ENCODE measurements at regions not wholly inside any gene's neighbourhood (a gene's known extent, or its start where the extent isn't known, plus 50 kb on each side); places are given as distances from the start of the nearest gene placed in this dataset.
"Not testable (repeated sequence)": the region's sequence is repeated elsewhere in the genome, so short reads cannot be mapped to it uniquely, and the experiment has no call there.

DNA sequence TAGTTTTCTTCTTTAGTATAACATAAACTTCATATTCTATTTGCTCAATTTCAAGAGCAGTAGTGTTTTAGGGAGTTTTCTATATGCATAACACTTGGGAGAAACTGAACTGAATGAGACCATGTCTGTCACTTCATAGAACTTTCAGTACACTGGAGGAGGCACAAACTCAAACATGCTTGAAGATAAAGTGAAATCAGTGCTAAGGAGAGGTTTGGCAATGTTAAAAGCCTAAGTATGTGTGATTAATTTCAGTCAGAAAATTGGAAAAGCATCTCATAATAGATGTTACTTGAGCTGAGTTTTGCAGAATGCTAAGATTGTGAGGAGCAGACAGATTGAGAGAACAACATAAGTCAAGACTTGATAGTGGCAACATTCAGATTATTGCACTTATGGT lies 411.2 kb upstream of the HS3ST1 start:
- DNase-seq (ENCODE audit: low read depth): no peak

DNA sequence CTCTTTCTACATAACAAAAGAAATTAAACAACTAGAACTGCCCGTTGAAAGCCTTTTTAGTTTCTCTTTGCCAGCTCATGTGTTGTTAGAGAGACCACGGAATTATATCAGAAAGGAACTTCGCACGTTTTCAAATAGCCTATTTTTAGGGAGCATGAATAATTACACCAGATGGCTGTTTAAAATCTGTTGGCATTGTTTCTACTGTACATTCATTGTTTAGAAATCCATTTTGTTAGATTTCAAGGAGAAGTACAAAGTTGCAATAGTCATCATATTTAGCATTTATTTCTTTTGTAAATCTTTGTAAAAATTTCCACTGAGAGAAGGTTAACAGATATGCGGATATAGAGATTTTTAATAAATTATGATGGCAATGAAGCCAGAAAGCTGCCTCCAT lies 403.0 kb upstream of the HS3ST1 start:
- DNase-seq (ENCODE audit: low read depth): no peak

DNA sequence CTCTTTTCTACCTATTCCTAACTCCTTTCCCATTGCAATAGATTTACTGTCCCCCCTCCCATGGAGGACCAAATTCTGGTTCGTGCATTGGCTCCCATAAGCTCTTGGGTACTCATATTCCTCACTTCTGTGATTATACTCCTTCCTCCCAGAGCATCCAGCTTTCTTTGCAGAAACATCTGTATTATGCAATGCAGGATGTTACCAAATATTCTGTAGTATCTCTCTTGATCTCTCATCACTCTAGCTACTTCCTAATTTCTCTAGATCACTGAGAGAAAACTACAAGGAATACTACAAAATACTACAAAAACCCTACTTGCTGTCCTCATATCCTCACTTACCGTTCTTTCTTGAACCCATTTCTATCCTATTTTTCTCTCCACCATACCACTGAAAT lies 395.9 kb upstream of the HS3ST1 start:
- DNase-seq (ENCODE audit: low read depth): no peak

DNA sequence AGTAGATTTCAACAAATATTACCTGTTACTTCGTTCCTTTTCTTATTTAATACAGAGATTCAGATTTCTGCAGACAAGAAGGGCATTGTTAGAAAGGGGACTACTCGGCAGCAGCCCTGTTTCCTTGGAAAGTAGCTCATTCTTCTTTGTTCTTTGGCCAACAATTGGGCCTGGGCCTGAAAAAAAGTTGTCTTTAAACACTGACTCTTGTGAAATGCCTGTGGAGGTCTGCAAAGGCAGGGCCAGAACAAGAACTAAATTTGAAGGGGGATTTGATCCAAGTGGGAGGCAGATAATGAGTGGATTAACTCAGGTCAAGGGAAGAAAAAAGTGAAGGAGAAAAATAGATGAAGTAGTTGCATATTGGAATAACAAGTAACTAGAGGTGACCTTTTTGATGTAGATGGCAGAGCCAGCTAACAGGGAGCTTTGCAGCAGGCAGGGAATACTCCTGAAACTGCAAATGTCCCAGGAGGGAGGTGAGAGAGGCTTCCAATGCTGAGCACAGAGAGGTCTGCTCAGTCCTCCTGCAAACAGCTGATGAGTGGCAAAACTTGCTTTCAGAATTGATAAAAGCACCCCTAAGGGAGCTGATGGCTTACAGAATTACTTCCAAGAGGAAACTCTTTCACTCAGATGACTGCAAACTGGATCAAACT lies 393.2 kb upstream of the HS3ST1 start:
- no peak for DNase-seq (ENCODE audit: low read depth)

DNA sequence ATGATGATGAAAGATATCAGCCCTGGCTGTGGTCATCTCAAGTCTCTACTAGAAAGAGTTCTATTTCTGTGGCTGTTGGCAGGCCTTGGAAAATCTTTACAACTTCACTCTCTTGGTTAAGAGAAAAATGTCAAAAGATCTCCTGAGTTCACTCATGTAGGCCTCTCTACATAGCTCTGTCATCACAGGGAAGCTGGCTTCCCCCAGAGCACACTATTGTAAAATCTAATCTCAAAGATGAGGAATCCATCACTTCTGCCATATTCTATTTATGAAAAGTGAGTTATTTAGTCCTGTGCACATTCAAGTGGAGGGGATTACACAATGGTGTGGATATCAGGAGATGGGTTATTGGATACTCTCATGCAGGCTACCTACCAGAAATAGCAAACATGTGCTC lies 388.4 kb upstream of the HS3ST1 start:
- DNase-seq (ENCODE audit: low read depth): no peak

DNA sequence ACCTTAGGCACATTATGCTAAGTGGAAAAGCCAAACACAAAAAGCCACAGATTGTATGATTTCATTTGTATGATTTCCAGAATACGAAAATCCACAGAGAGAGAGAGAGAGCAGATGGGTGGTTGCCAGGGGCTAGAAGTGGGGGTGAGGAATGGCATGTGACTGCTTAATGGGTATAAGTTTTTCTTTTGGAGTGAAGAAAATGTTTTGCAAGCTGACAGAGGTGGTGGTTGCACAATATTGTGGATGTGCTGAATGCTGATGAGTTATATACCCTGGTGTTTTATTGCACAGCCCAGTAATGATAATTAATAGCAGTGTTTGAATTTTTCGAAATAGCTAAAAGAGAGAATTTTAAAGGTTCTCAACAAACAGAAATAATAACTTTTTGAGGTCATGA lies 386.1 kb upstream of the HS3ST1 start:
- DNase-seq (ENCODE audit: low read depth): no peak

DNA sequence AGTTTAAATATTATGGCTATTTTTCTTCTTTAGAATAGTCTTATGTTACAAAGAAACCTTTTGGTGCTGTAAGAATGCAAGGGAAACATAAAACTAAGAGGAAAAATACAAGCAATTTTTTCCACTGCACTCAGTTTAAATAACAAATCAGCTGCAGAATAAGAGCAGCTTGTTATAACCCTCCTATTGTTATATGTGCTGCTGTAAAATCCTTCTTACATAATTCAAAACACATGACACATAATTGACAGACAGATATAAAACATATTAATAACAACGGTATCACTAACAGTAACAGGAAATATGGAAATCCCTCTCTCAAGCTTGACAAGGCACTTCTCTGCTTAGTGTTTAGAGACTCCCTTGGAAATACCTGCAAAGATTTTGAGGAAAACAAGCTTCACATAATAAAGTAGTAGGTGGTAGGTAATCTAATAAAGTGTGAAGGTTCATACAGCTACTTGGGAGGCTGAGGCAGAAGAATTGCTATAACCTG lies 385.3 kb upstream of the HS3ST1 start:
- DNase-seq (ENCODE audit: low read depth): no peak

DNA sequence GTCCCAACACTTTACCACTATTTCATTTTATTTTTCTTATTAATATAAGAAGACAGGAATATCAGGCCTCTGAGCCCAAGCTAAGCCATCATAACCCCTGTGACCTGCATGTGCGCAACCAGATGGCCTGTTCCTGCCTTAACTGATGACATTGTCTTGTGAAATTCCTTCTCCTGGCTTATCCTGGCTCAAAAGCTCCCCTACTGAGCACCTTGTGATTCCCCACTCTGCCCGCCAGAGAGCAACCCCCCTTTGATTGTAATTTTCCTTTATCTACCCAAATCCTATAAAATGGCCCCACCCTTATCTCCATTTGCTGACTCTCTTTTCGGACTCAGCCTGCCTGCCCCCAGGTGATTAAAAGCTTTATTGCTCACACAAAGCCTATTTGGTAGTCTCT lies 382.8 kb upstream of the HS3ST1 start:
- not testable (repeated sequence) for DNase-seq (ENCODE audit: low read depth)

DNA sequence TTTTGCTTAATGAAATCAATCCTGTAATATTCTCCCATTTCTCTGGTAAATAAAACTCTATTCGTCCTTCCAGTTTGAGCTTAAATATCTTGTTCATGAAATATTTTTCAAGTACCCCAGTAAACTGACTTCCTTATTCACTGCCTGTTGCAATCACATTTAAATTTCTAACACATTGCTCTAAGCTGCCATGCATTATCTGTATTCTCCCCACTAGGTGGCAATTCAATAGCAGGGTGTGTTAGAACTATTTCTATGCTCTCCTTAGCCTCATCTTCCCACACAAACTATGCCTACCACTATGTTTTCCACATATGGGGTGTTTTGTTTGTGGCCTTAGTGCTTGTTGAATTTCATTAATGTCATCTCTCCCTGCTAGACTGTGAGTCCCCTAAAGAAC lies 377.1 kb upstream of the HS3ST1 start:
- no peak for DNase-seq (ENCODE audit: low read depth)

DNA sequence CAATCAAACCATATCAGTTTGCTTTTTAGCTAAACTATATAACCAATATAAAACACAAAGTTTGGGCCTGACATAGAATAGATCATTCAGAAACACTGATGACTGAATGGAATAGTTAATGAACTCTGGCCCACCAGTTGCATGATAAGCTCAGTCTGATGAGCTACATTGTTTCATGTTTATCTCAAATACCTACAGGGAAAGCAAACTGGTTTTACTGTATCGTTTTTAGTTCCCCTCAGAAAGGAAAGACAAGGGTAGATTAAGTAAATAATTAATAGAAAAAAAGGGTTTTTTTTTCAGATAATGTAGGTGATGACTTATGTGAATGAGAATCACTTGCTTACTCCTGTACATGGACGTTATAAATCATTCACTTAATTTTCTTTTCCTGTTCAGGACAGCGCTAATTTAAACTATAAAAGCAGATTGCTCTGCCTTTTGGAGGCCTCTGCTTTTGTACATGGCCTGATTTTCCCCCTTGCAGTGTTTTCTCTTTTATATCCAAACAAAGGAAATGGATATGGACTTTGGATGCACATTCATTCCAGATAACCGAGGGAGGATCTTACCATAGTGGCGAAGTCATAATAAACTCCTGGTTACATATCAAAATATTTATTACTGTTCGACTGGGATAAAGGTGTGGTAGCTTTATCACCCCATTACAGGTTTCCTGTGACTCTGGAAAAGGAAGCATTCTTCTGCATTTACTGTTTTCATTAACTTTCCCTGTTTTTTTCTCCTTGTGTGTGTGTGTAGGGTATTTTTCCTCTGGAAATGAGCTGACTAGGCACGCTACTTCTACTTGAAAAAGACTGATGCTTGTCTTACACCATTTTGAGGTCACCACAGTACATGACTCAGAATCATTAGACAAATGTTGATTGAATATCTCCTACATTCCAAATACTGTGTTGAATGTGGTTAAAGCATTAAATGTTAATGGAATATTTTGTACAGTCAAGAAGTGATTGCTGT lies 373.1 kb upstream of the HS3ST1 start:
- no peak for DNase-seq (ENCODE audit: low read depth)

DNA sequence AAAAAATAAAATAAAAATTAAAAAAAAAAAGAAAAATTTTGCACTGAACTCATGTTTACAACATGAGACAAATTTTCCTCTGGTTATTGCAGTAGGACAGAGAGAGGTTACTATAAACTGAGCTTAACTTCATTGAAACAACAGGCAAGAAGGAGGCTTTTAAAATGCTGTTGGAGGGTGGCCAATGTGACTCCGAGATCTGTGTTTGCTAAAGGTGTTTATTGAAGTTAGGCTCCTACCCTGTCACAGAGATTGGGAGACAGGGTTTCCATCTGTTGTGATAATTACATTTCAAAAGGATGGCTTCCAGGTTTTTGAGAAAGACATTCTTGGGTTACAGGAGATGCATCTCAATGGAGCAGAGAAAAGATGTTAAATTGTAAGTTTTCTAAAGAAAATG lies 370.5 kb upstream of the HS3ST1 start:
- no peak for DNase-seq (ENCODE audit: low read depth)

DNA sequence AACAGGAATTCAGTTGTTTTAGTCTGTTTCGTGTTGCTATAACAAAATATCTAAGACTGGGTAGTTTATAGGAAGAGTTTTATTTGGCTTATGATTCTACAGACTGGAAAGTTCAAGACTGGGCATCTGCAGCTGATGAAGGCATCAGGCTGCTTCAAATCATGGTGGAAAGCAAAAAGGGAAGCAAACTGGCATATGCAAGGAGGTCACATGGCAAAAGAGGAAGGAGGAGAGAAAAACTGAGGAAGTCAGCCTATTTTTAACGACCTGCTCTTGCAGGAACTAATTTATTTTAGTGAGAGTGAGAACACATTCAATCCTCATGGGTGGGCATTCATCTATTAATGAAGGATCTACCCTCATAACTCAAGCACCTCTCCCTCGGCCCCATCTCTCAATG lies 363.1 kb upstream of the HS3ST1 start:
- no peak for DNase-seq (ENCODE audit: low read depth)

DNA sequence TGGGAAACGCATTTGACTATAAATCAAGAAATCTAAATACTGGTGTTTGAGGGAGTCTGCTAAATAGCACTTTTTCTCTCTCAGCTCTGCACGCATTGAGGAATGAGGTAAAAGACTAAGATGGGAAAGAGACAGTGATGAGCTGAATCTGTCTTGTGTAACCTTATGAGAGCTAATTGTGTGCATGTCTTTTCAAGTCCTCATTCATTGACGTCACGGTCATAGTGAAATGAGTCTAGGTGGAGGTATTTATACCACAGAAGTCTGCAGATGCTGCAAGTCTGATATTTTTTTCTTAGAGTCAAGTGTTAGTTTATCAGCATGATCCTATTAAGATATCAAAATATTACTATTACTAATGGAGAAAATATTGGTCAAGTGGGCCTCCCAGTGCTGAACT lies 361.5 kb upstream of the HS3ST1 start:
- DNase-seq (ENCODE audit: low read depth): no peak

DNA sequence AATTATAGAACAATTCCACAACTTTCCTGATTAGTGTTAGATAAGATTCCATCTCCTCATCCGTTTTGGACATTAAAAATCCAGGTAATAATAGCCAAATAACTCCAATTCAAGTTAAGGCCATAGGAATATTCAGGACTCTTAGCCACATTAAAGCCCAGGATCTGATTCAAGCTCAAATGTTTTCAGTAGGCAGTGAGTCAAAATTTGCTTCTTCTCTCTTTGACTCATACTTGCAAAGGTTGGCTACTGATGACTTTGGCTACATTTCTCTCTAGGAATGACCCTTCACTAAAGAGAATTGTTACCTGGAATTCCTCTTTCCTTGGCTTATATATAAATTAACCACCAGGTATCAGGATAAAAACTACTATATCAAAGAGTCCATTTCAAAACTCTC lies 354.9 kb upstream of the HS3ST1 start:
- DNase-seq (ENCODE audit: low read depth): no peak

DNA sequence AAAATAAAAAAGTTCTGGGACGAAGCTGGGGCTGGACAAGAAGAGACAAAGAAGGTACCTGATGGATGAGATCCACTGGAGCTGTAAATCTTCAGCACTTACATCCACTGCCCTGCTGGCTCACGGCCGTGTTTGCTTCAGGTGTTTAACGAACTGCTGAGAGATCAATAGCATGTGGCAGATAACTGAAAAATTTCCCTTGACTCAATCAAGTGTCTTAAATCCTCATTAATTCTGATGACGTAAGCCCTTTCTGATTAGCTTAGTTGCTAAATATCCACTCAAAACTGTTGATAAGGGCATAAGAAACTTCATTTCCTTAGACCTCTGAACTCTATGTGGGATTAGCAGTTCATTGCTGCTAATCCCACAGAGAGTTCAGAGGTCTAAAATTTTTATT lies 354.2 kb upstream of the HS3ST1 start:
- no peak for DNase-seq (ENCODE audit: low read depth)

DNA sequence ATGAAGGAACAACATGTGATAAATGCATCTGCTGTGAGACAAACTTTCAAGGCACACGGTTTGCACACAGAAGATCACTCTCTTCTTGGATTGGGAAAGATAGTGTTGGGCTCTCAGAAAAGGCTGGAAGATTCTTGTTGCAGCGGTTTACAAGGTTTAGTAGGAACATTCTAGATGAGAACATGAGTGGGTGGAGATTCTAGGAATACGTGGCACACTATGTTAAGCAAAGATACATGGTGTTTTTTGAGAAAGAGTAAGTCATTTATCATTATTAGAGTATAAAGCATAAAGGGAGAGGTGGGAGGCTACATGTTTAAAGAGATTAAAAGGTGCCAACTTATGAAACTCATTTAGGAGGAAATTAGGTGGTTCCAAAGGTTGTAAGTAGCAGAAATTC lies 348.8 kb upstream of the HS3ST1 start:
- no peak for DNase-seq (ENCODE audit: low read depth)

DNA sequence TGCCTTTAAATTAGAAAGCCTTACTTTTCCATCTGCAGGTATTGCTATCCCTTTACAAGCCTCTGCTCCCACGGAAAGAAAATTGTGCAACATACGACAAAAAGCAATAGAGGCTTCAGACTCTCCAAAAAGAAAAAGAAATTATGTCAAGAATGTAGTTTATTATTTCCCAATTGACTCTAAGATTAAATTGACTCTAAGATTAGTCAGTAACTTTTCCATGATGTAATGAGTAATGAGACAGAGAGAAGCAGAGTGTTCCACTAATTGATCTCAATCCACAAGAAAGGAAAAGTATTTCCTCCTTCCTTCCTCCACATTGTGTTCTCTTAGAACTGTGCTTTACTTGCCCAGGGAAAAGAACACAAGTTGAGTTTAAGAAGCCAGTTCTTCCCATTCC lies 345.7 kb upstream of the HS3ST1 start:
- DNase-seq (ENCODE audit: low read depth): no peak

DNA sequence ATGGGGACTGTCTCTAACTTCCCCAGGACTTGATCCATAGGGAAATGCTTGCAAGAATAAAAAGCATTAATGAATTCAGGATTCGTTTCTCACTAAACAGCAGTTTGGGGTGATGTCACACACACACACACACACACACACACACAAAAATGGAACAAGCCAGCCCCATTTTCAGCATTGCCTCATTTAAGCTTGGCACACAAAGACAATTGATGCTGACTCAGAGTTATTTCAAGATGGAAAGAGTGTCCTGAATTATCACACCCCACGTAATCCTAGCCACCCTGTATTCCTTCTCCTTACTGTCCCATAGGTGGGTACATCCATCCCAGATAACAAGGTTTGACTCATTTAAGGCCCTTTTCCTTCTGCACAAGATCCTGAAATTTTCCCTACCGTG lies 345.1 kb upstream of the HS3ST1 start:
- DNase-seq (ENCODE audit: low read depth): no peak

DNA sequence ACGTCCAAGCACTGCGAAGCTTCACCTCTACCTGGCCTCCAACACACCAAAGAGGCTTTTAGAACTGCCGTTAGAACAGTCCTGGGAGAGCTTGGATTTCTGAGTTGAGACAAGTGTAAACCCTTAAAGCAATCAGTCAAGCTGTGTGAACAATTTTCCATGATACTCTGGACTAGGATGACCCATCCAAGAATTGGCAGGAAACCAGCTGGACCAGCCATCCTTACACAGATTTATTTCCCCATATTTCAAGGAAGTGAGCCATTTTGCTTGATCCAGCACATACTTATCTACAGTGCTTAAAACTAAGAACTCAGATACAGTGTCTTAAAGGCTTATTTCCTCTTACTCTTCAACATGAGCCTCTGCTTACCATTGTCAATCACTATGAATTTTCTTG lies 340.7 kb upstream of the HS3ST1 start:
- no peak for DNase-seq (ENCODE audit: low read depth)

DNA sequence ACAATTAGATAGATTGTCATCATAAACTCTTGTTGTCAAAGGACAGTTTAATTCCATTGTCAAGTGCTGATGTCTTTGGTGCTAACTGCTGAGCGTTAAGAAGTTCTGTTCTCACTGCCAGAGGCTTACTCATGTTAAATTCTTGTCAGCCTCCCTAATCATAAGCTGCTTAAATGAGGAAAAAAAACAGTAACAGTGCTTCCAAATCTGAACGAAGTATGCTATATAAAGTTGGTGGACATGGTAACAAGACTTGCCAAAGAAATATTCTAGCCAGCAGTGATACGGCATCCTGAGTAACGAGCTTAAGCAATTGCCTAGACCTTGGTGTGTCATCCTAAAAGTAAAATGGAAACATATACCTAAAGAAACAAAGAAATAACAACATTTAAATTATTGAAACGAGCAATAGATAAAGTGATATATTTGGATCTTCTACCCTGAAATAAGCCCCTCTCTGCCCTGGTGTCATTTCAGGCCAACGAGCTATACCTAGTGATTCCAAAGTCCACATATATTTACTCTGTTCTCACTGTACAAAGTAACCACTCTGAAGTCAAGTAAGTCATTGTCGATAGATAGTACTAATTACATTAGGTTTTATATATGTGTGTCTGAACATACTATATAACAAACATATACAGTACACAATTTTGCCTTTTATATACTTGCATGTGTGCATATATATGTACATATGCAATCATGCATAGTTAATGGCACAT lies 339.7 kb upstream of the HS3ST1 start:
- no peak for DNase-seq (ENCODE audit: low read depth)

DNA sequence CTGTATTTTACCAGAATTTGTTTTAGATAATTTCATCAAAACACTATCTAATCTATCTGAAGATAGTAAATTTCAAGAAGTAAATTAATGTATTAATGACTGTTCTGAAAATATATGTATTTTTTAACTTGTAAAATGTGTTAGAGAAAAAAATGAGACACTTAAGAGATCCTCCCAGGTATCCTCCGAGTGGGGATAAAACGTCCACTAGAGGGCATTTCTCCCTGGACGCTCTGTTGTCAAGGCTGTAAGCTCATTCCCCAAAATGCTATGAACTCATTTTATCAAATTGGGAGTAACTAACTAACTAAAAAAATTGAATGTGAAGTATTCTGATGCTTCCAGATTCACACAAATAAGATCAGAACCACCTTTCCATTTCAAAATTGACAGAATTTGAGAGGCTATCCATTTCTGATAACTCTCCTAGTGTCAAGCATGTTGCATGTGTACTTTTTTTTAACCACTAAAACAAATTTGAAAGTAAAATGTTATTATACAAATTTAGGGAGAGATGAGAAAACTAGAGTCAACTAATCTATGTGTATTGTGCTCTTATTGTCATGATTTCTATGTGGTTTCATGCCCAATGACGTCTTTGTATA lies 337.3 kb upstream of the HS3ST1 start:
- no peak for DNase-seq (ENCODE audit: low read depth)

DNA sequence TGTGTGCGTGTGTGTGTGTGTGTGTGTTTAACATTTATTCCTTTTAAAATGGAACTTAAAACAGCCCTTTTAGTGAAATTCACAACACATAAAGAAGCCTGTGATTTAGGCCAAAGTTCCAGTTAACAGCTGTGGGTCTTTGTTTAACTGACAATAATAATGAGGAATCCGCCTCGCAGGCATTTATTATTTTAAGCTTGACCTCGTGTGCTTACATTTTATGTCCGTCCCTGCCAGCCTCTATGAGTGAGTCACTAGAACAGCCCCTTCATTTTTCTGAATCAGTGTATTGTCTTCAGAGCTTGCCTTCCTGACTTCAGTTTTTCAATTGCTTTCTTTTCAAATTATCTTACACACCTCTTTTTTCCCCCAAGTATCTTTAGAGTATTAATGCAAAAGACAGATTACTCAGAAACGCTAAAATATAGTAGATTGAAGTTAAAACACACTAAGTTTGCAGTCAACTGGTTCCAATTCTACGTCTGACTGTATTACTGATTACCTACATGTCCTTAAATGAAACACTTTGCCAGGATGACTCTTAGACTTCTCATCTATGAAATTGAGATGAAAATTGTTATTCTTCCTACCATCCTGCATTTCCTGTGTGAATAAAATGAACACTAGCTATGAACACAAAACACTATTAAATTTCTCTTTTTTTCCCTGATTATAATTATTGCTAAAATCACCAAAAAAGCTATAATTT lies 319.6 kb upstream of the HS3ST1 start:
- no peak for DNase-seq (ENCODE audit: low read depth)
